WI38 (cell line): ENCODE measurements at regions not wholly inside any gene's neighbourhood (a gene's known extent, or its start where the extent isn't known, plus 50 kb on each side); places are given as distances from the start of the nearest gene placed in this dataset.

ENCODE experiments used
- H3K4me3 ChIP-seq: 2 replicates; pipeline ENCODE4 v1.5.1; 2011; ENCODE audit warnings: low read depth, mild to moderate bottlenecking, control low read depth, low read length
- CTCF ChIP-seq: IDR thresholded peaks from 2 replicates; pipeline ENCODE4 v1.5.1; 2012; ENCODE audit warnings: low read depth, mild to moderate bottlenecking, control low read depth, low read length

- H3K4me3 ChIP-seq = no peak overlapping the region
- TF ChIP-seq CTCF = no peak
These were observed 476.1 kb upstream of the SYT1 start for GRCh38 chr12:78388461-78388860.

GRCh38 chr12:78390920-78391319, 473.7 kb upstream of the SYT1 start:
- no peak for TF ChIP-seq CTCF
- H3K4me3 ChIP-seq = no peak overlapping the region

GRCh38 chr12:78392918-78393317, 471.7 kb upstream of the SYT1 start:
- H3K4me3 ChIP-seq = no peak overlapping the region
- TF ChIP-seq CTCF = no peak

- no peak overlapping the region for H3K4me3 ChIP-seq
- TF ChIP-seq CTCF = no peak
These were observed 468.6 kb upstream of the SYT1 start for GRCh38 chr12:78395961-78396360.

- no peak for TF ChIP-seq CTCF
- no peak overlapping the region for H3K4me3 ChIP-seq
These were observed 468.0 kb upstream of the SYT1 start for GRCh38 chr12:78396538-78396937.

- no peak for TF ChIP-seq CTCF
- H3K4me3 ChIP-seq = no peak overlapping the region
These were observed 465.8 kb upstream of the SYT1 start for GRCh38 chr12:78398750-78399149.

GRCh38 chr12:78402366-78403134, 462.0 kb upstream of the SYT1 start:
- no peak for TF ChIP-seq CTCF
- no peak overlapping the region for H3K4me3 ChIP-seq
